Uterus (tissue), 2 donors: ENCODE measurements at regions not wholly inside any gene's neighbourhood (a gene's known extent, or its start where the extent isn't known, plus 50 kb on each side); places are given as distances from the start of the nearest gene placed in this dataset.

ENCODE experiments used
- POLR2A ChIP-seq, 2 donors: fragments of 450-650 bp; IDR thresholded peaks; one replicate each; pipeline ENCODE4 v1.6.1; 2016; ENCODE audit warnings: antibody characterized with exemption in 2 of 2, mild to moderate bottlenecking in 1 of 2, moderate library complexity in 1 of 2
- TF ChIP-seq, protein P1 (sequence below), 4 experiments: fragments of 200-600 bp in 2 of 4; fragments of 450-650 bp in 2 of 4; sonication (generic) in 2 of 4; IDR thresholded peaks; one replicate each; pipeline ENCODE4 v1.5.1; 2016 to 2019; ENCODE audit warnings: antibody characterized with exemption in 4 of 4, mild to moderate bottlenecking in 2 of 4, moderate library complexity in 1 of 4

DNA sequence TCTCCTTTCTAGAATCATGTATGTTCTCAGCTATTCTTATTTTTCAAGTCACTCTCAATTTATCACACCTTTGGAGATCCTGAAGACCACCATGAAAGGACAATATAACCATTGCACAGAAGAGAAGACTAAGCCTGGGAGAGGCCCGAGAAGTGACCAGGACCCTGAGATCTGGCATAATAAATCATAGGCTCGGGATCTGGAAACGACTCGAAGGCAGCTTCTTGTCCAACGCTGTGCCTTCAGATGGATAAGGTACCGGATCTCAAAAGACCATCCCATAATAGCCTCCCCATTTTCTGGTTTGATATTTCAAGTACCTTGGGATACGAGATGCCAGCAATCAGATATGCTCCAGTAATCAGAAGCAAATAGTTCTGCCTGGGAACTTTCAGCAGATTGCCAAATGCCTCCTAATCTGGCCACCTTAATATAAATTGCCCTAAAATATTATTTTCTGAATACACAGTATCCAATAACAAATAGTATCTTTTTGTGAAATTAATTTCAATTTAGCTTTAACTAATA is 179.2 kb upstream of the ZMIZ1 start:
- no peak for TF ChIP-seq POLR2A (IDR thresholded peaks at IDR 0.05)
- TF ChIP-seq, protein P1, sequence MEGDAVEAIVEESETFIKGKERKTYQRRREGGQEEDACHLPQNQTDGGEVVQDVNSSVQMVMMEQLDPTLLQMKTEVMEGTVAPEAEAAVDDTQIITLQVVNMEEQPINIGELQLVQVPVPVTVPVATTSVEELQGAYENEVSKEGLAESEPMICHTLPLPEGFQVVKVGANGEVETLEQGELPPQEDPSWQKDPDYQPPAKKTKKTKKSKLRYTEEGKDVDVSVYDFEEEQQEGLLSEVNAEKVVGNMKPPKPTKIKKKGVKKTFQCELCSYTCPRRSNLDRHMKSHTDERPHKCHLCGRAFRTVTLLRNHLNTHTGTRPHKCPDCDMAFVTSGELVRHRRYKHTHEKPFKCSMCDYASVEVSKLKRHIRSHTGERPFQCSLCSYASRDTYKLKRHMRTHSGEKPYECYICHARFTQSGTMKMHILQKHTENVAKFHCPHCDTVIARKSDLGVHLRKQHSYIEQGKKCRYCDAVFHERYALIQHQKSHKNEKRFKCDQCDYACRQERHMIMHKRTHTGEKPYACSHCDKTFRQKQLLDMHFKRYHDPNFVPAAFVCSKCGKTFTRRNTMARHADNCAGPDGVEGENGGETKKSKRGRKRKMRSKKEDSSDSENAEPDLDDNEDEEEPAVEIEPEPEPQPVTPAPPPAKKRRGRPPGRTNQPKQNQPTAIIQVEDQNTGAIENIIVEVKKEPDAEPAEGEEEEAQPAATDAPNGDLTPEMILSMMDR (IDR thresholded peaks at IDR 0.05): no peak
